ENCODE measurements at regions not wholly inside any gene's neighbourhood (a gene's known extent, or its start where the extent isn't known, plus 50 kb on each side); places are given as distances from the start of the nearest gene placed in this dataset.

- DNase-seq (no peak), ATAC-seq (no peak)
- Mint-ChIP-seq H3K4me3 (no peak overlapping the region), H3K27me3 (ENCODE audit: low read depth in 2 of 2) (peaks cover 20 to 70% of the 10 kb centered on the region in 2 donors), H3K9me3 (no peaks in the 10 kb centered on the region), H3K36me3 (no peaks in the 10 kb centered on the region), H3K4me1 (no peaks in the 10 kb centered on the region), H3K27ac (no peak overlapping the region)
- H3K27ac ChIP-seq (ENCODE audit: low read length), result no peak overlapping the region
- TF ChIP-seq CTCF (IDR thresholded peaks at IDR 0.05), result no peak
- no peaks in the 10 kb centered on the region for H3K36me3 ChIP-seq (ENCODE audit: control insufficient read depth, insufficient read depth, low read length)
- H3K9me3 ChIP-seq (ENCODE audit: control insufficient read depth, insufficient read depth, low read length), result no peaks in the 10 kb centered on the region
- intact Hi-C loops (cut with micrococcal nuclease), result no loop called here
- no peaks in the 10 kb centered on the region for H3K4me1 ChIP-seq (ENCODE audit: control insufficient read depth, insufficient read depth, low read length)
- 80% methylated on average over 3 of the region's 6 CpGs for WGBS (ENCODE audit: insufficient coverage)
- H3K27me3 ChIP-seq (ENCODE audit: control insufficient read depth, insufficient read depth, low read length), result no peaks in the 10 kb centered on the region
- no peak overlapping the region for H3K4me3 ChIP-seq (ENCODE audit: low read length)
Measured at GRCh38 chr1:244113532-244114320, 62.6 kb downstream of the ZBTB18 start.

GRCh38 chr1:244114892-244115291 is 63.8 kb downstream of the ZBTB18 start:
- Histone ChIP-seq H3K27me3 (ENCODE audit: control insufficient read depth, insufficient read depth, low read length) (no peaks in the 10 kb centered on the region), H3K36me3 (ENCODE audit: control insufficient read depth, insufficient read depth, low read length) (no peaks in the 10 kb centered on the region), H3K9me3 (ENCODE audit: control insufficient read depth, insufficient read depth, low read length) (no peaks in the 10 kb centered on the region), H3K27ac (ENCODE audit: low read length) (no peak overlapping the region), H3K4me1 (ENCODE audit: control insufficient read depth, insufficient read depth, low read length) (no peaks in the 10 kb centered on the region), H3K4me3 (ENCODE audit: low read length) (no peak overlapping the region)
- no peaks in the 10 kb centered on the region for H3K9me3 Mint-ChIP-seq
- no peak for TF ChIP-seq CTCF (IDR thresholded peaks at IDR 0.05)
- no peak overlapping the region for H3K4me3 Mint-ChIP-seq
- ATAC-seq (no peak), DNase-seq (no peak)
- intact Hi-C loops (cut with micrococcal nuclease), result no loop called here
- H3K27ac Mint-ChIP-seq, result no peak overlapping the region
- H3K27me3 Mint-ChIP-seq (ENCODE audit: low read depth in 2 of 2), result peaks cover 24 to 75% of the 10 kb centered on the region in 2 donors
- 60% methylated on average over 1 of the region's 4 CpGs for WGBS (ENCODE audit: insufficient coverage)
- H3K36me3 Mint-ChIP-seq, result no peaks in the 10 kb centered on the region
- no peaks in the 10 kb centered on the region for H3K4me1 Mint-ChIP-seq

- Mint-ChIP-seq H3K27ac (no peak overlapping the region), H3K4me1 (no peaks in the 10 kb centered on the region), H3K27me3 (ENCODE audit: low read depth in 2 of 2) (peaks cover 23 to 64% of the 10 kb centered on the region in 2 donors), H3K4me3 (no peak overlapping the region), H3K36me3 (no peaks in the 10 kb centered on the region), H3K9me3 (no peaks in the 10 kb centered on the region)
- ATAC-seq, result no peak
- intact Hi-C loops (cut with micrococcal nuclease), result no loop called here
- H3K9me3 ChIP-seq (ENCODE audit: control insufficient read depth, insufficient read depth, low read length), result no peaks in the 10 kb centered on the region
- no peak for DNase-seq
- no peaks in the 10 kb centered on the region for H3K36me3 ChIP-seq (ENCODE audit: control insufficient read depth, insufficient read depth, low read length)
- TF ChIP-seq CTCF (IDR thresholded peaks at IDR 0.05), result no peak
- H3K4me1 ChIP-seq (ENCODE audit: control insufficient read depth, insufficient read depth, low read length), result no peaks in the 10 kb centered on the region
- no peaks in the 10 kb centered on the region for H3K27me3 ChIP-seq (ENCODE audit: control insufficient read depth, insufficient read depth, low read length)
- 89% methylated on average over 2 of the region's 3 CpGs for WGBS (ENCODE audit: insufficient coverage)
- no peak overlapping the region for H3K4me3 ChIP-seq (ENCODE audit: low read length)
- H3K27ac ChIP-seq (ENCODE audit: low read length), result no peak overlapping the region
Measured at GRCh38 chr1:244116946-244117345, 65.9 kb downstream of the ZBTB18 start.

Measured in natural killer cell (primary cell).